G401.6 (cell line): ENCODE measurements at regions not wholly inside any gene's neighbourhood (a gene's known extent, or its start where the extent isn't known, plus 50 kb on each side); places are given as distances from the start of the nearest gene placed in this dataset.

Source experiments
- FAIRE-seq: peaks from 2 replicates; lab custom pipeline; 2012; peaks lifted over from hg19 to GRCh38; lab: Jason Lieb, UNC

GRCh38 chr15:57823325-57823882, 116.9 kb downstream of the POLR2M start:
- FAIRE-seq = no peak

DNA sequence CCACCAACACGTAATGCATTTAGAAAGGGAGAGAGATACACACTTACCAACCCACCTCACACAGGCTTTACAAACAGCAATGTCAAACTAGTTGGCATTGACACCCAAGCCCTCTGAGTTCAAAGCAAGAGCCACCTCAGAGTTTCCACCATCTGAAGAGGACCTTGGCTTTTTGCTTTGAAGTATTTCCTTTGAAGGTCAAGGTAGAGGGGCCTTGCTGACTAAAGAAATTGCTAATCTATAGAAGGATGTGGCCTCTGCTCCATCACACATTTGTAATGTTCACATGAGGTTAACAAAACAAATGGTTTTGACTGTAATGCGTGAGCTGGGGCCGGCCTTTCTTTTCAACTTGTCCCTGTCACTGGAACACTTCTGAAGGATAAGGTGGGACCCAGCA, 117.7 kb downstream of the POLR2M start:
- FAIRE-seq = no peak

DNA sequence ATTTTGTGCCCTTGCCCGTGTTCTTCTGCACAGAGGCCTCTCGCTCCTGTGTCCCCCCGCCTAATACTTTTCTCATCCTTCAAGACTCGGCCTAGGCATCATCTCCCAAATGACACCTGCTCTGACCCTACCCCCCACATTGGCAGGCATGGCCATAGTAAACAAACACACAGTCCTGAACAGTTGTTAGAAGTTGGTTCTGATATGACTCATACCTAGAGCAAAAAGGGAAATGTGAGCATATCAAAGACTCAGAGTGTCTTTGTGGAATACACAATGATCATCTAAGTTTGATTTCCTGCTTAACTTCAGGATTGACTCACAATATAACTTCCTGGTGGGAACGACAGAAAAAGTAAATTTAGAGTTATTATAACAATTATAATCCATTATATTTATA, 120.5 kb downstream of the POLR2M start:
- FAIRE-seq = no peak

- FAIRE-seq = no peak
Measured at GRCh38 chr15:57827971-57828370, 121.5 kb downstream of the POLR2M start.

- no peak for FAIRE-seq
Measured at GRCh38 chr15:57832183-57832582, 125.7 kb downstream of the POLR2M start.

DNA sequence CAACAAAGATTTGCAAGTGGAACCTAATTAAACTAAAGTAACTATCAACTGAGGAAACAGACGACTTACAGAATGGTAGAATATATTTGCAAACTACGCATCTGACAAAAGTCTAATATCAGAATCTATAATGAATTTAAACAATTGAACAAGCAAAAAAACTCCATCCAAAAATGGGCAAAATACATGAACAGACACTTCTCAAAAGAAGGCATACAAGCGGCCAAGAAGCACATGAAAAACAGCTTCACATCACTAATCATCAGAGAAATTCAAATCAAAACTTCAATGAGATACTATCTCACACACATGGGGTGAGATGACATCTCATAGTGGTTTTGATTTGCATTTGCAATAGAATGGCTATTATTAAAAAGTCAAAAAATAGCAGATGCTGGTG, 128.6 kb downstream of the POLR2M start:
- FAIRE-seq = no peak

DNA sequence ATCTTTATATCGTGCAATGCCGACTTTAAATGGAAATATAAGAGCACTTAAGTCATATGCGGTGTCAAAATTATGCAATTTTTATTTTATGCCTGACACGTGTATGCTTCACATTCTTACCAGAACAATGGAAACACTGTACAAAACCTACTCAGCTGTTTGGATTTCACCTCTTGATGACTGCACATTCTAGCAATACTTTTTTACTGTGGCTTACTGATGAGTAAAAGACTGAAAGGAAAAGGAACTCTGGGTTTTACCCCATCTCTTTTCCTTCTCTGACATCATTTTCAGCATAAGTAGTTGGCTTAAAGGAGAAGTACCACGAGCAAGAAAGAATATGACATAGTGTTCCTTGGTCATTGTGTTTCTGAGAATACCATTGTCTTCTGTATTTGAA, 142.8 kb downstream of the POLR2M start:
- no peak for FAIRE-seq

DNA sequence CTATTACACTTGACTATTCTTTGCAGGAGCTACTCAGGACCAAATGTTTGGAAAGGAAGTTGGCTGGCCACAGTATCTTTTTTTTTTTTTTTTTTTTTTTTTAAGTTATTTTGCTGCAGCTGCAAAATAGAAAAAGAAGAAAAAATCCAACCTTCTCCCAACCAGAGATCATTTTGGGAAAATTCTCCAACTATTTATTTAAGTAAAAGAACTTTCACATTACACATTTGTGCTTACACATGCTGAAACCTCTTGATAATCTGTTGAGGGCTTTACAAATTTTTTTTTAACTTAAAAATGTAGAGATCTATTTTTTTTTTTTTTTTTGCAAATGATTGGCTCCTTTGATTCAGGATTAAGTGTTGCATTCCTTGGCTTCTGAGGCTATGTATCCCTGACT, 148.0 kb downstream of the POLR2M start:
- FAIRE-seq = no peak

DNA sequence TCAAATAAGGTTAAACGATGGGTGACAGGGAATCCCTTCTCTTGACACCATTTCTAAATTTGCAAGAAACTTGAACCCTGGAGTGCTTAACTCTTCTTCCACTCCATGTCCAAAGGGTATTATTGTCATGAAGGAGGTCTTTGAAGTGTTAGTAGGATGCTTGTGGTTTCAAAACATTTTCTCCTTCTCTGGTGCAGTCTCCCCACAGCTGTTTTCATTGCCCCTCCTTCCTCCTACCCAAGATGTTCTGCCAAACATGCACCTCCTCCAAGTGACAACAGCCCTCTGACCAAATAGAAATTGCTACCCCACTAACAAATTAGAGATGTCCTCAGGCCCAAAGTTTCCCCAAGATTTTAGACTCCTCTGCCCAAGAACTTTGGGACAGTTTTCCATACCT, 151.4 kb downstream of the POLR2M start:
- no peak for FAIRE-seq

DNA sequence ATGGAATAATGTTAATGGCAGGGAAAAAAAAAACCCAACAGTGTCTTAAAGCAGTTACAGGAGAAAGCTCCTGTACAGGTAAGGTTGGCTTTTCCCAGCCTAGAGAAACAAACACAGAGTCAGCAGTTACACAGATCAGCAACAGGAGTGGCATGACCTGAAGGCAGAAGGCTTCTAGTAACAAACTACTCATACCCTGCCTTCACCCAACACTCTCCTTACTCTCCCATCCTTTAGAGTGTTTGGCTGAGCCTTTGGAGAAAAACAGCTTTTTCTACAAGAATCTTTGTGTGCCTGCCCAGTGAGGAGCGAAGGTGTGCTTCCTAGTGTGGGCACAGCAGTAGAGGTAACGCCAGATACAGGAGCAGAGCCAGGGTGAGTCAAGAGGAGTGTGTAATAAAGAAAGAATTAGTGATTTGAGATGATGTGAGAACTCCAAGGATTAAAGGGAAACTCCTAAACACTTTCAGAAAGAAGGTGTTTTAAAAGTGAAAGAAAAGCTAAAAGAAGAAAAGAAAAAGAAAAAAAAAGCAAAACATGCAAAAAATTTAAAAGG, 152.7 kb downstream of the POLR2M start:
- FAIRE-seq = no peak

- peak; percentile 90 for FAIRE-seq
Measured at GRCh38 chr15:57861034-57861638, 154.6 kb downstream of the POLR2M start.

DNA sequence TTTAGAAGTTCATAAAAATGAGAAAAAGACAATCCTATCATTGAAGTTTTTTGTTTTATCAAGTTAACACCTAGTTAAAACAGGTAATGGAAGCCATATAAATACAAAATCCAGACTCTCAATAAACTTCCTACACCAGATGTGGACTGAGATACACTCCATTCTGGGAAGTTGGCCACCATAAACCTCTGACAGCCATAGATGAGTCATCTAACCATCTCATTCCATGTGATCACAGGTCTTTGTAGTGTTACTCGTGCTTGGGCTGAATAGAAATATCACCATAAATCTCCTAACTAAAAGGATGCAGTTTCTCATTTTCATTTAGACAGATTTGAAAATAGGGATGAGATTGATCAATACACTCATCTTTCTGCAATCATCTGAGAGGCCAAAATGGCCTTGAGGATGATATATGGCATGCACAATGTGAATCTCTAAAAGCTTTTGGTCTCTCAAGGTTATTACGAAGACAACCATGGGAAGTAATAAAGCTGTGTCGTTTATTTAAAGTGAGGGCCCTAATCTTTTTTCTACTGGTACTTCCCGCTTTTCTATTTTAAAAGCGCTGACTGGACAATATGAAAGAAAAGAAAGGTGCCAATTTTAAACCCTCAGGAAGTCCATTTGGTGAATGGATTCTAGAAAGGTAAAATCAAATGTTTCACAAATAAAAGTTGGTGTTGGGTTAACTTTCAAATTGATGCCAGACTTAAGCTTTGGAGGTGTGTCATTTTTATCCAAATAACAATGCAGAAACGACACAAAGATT, 155.5 kb downstream of the POLR2M start:
- FAIRE-seq = no peak

DNA sequence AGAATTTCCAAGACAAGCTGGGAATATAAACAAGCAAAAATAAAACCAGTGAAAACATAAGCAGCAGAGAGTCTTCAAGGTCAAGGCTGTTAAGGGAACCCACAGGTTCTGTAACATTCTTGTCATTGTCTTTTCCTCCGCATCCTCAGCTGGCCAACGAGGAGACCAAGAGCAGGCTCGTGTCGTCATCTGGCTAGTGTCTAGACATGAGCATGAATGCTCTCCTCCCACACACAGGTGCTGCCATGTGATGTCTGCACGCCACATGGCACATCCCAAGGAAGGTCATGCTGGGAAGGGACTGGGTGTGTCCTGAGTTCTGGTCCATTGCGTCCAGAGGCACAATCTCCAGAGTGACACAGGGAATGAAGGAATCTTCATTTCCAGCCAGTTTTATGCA, 156.2 kb downstream of the POLR2M start:
- FAIRE-seq = no peak

DNA sequence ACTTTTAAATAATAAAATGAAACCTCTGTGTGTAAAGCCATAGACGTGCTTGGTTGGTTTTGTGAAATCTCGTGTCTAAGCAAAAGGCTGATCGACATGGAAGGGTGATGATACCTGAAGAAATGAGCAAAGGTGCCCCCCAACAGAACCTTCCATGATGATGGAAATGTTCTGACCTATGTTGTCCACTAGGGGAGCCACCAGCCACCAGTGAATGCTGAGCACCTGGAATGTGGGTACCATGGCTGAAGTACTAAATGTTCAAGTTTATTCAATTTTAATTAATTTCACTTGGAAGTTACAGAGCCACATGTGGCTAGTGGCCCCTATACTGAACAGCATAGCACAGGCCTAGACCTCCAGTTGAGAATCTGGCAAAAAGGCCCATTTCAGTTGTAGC, 158.8 kb downstream of the POLR2M start:
- FAIRE-seq = no peak

GRCh38 chr15:57866149-57866736, 159.7 kb downstream of the POLR2M start:
- peak; percentile 3 for FAIRE-seq

- no peak for FAIRE-seq
Measured at GRCh38 chr15:57867970-57868798, 161.7 kb downstream of the POLR2M start.

- no peak for FAIRE-seq
Measured at GRCh38 chr15:57870667-57871066, 164.2 kb downstream of the POLR2M start.

- no peak for FAIRE-seq
Measured at GRCh38 chr15:57872281-57873030, 165.9 kb downstream of the POLR2M start.

GRCh38 chr15:57873564-57874209, 167.2 kb downstream of the POLR2M start:
- no peak for FAIRE-seq

DNA sequence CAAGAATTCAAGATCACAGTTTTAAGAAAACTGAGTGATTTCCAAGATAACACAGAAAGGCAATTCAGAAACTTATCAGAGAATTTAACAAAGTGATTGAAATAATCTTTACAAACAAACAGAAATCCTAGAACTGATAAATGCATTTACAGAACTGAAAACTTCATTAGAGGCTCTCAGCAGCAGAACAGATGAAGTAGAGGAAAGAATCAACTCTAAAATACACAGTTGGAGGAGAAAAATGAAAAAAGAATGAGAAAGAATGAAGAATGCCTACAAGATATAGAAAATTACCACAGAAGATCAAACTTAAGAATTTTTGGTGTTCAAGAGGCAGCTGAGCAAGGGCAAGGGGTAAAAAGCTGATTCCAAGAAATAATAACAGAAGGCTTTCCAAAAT, 168.8 kb downstream of the POLR2M start:
- FAIRE-seq = no peak

DNA sequence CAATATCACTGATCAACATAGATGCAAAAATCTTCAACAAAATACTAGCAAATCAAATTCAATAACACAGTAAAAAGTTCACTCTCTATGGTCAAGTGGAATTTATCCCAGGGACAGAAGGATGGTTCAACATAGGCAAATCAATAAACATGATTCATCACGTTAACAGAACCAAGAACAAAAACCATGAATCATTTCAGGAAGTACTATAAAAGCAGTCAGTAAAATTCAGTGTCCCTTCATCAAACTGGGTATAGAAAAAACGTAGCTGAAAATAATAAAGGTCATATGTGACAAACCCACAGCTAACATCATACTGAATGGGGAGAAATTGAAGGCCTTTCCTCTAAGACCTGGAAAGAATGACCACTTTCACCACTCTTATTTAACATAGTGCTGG, 172.1 kb downstream of the POLR2M start:
- no peak for FAIRE-seq
